WTC11 (cell line): ENCODE measurements at regions not wholly inside any gene's neighbourhood (a gene's known extent, or its start where the extent isn't known, plus 50 kb on each side); places are given as distances from the start of the nearest gene placed in this dataset.

Experiments
- ATAC-seq: fragments of 200-7000 bp; cut with Tn5 transposase; 2 replicates; pipeline ENCODE4 v1.10.0; 2021; ENCODE audit warnings: mild to moderate bottlenecking, moderate library complexity
- CTCF ChIA-PET: fragments of 300-600 bp; sonication (Branson Sonifier 250); formaldehyde crosslinking; loops from one replicate; lab custom pipeline; 2021; ENCODE audit warnings: antibody characterized with exemption; lab: Charles Lee
- POLR2A ChIA-PET: fragments of 350-600 bp; sonication (Branson Sonifier 250); formaldehyde crosslinking; loops from one replicate; lab custom pipeline; 2021; ENCODE audit warnings: antibody characterized with exemption; lab: Charles Lee
- DNase-seq: peaks from one replicate; pipeline ENCODE4 v3.0.0; 2021; ENCODE audit warnings: low spot score
- H3K27ac Mint-ChIP-seq: 2 replicates; pipeline ENCODE4 v1.8.0; 2021; ENCODE audit warnings: mixed read lengths
- H3K27me3 Mint-ChIP-seq: 2 replicates; pipeline ENCODE4 v1.8.0; 2021; ENCODE audit warnings: low read depth, mild to moderate bottlenecking, moderate library complexity, mixed read lengths
- H3K36me3 Mint-ChIP-seq: 2 replicates; pipeline ENCODE4 v1.8.0; 2021; ENCODE audit warnings: mixed read lengths
- H3K4me1 Mint-ChIP-seq: 2 replicates; pipeline ENCODE4 v1.8.0; 2022; ENCODE audit warnings: mixed read lengths
- H3K4me3 Mint-ChIP-seq: 2 replicates; pipeline ENCODE4 v1.8.0; 2021; ENCODE audit warnings: mild to moderate bottlenecking, moderate library complexity, mixed read lengths
- H3K9me3 Mint-ChIP-seq: 2 replicates; pipeline ENCODE4 v1.8.0; 2021; ENCODE audit warnings: mixed read lengths
- ATF6 ChIP-seq: sonication (generic); formaldehyde crosslinking; IDR thresholded peaks from 2 replicates; pipeline ENCODE4 v1.8.1; 2023; ENCODE audit warnings: mild to moderate bottlenecking, missing genetic modification reagents
- CBFB ChIP-seq: sonication (generic); formaldehyde crosslinking; IDR thresholded peaks from 2 replicates; pipeline ENCODE4 v1.8.1; 2022; ENCODE audit warnings: mild to moderate bottlenecking, low read depth, missing genetic modification reagents
- CDX4 ChIP-seq: fragments of 250-450 bp; sonication (Bioruptor Pico); IDR thresholded peaks from 2 replicates; pipeline ENCODE4 v1.9.0; 2021; ENCODE audit warnings: moderate library complexity, mild to moderate bottlenecking, inconsistent platforms, borderline replicate concordance
- CREB1 ChIP-seq: sonication (generic); formaldehyde crosslinking; IDR thresholded peaks from 2 replicates; pipeline ENCODE4 v1.8.0; 2023; ENCODE audit warnings: mild to moderate bottlenecking, missing genetic modification reagents
- CREM ChIP-seq: sonication (generic); formaldehyde crosslinking; IDR thresholded peaks from 2 replicates; pipeline ENCODE4 v1.8.1; 2022; ENCODE audit warnings: mild to moderate bottlenecking, missing genetic modification reagents, moderate library complexity
- ESRRA ChIP-seq: sonication (generic); formaldehyde crosslinking; IDR thresholded peaks from 2 replicates; pipeline ENCODE4 v1.8.1; 2022; ENCODE audit warnings: mild to moderate bottlenecking, missing genetic modification reagents, borderline replicate concordance
- FOXP1 ChIP-seq: sonication (generic); formaldehyde crosslinking; IDR thresholded peaks from 2 replicates; pipeline ENCODE4 v1.8.0; 2022; ENCODE audit warnings: missing genetic modification reagents, mild to moderate bottlenecking, moderate library complexity, borderline replicate concordance
- GABPB1 ChIP-seq: sonication (generic); formaldehyde crosslinking; IDR thresholded peaks from 2 replicates; pipeline ENCODE4 v1.8.1; 2023; ENCODE audit warnings: mild to moderate bottlenecking, missing genetic modification reagents
- GRHL2 ChIP-seq: fragments of 250-450 bp; sonication (Bioruptor Pico); IDR thresholded peaks from 2 replicates; pipeline ENCODE4 v1.8.0; 2022; ENCODE audit warnings: mild to moderate bottlenecking, moderate library complexity; ENCODE audit not compliant: insufficient replicate concordance, severe bottlenecking
- GTF2I ChIP-seq: fragments of 250-450 bp; sonication (Bioruptor Pico); conservative IDR thresholded peaks from 2 replicates; pipeline ENCODE4 v1.4.0; 2021; ENCODE audit warnings: mild to moderate bottlenecking
- HMGXB4 ChIP-seq: sonication (generic); formaldehyde crosslinking; IDR thresholded peaks from 2 replicates; pipeline ENCODE4 v1.8.1; 2023; ENCODE audit warnings: mild to moderate bottlenecking, moderate library complexity, missing genetic modification reagents
- IRF2 ChIP-seq: sonication (generic); formaldehyde crosslinking; IDR thresholded peaks from 2 replicates; pipeline ENCODE4 v1.8.0; 2022; ENCODE audit warnings: low read depth, missing genetic modification reagents, borderline replicate concordance
- JAZF1 ChIP-seq: fragments of 250-450 bp; sonication (Bioruptor Pico); IDR thresholded peaks from 2 replicates; pipeline ENCODE4 v1.9.0; 2021; ENCODE audit warnings: moderate library complexity, mild to moderate bottlenecking, inconsistent platforms
- KAT7 ChIP-seq: sonication (generic); formaldehyde crosslinking; IDR thresholded peaks from 2 replicates; pipeline ENCODE4 v1.8.1; 2023; ENCODE audit warnings: missing genetic modification reagents, mild to moderate bottlenecking, borderline replicate concordance
- MXD4 ChIP-seq: fragments of 250-450 bp; sonication (Bioruptor Pico); IDR thresholded peaks from 2 replicates; pipeline ENCODE4 v1.8.0; 2021; ENCODE audit warnings: mild to moderate bottlenecking, moderate library complexity, borderline replicate concordance
- NFATC4 ChIP-seq: fragments of 250-450 bp; sonication (Bioruptor Pico); IDR thresholded peaks from 2 replicates; pipeline ENCODE4 v1.9.0; 2021; ENCODE audit warnings: mild to moderate bottlenecking
- NR1H2 ChIP-seq: sonication (generic); formaldehyde crosslinking; IDR thresholded peaks from 2 replicates; pipeline ENCODE4 v1.9.0; 2021; ENCODE audit warnings: mild to moderate bottlenecking, moderate library complexity, missing genetic modification reagents
- NR3C1 ChIP-seq: sonication (generic); formaldehyde crosslinking; conservative IDR thresholded peaks from 2 replicates; pipeline ENCODE4 v1.8.1; 2023; ENCODE audit warnings: low read depth, mild to moderate bottlenecking, missing genetic modification reagents
- PRRX2 ChIP-seq: fragments of 250-450 bp; sonication (Bioruptor Pico); IDR thresholded peaks from 2 replicates; pipeline ENCODE4 v1.8.0; 2021; ENCODE audit warnings: mild to moderate bottlenecking
- SMAD3 ChIP-seq: sonication (generic); formaldehyde crosslinking; IDR thresholded peaks from 2 replicates; pipeline ENCODE4 v1.8.0; 2022; ENCODE audit warnings: missing genetic modification reagents, mild to moderate bottlenecking, borderline replicate concordance
- SOX15 ChIP-seq: fragments of 250-450 bp; sonication (Bioruptor Pico); IDR thresholded peaks from 2 replicates; pipeline ENCODE4 v1.9.0; 2021; ENCODE audit warnings: mild to moderate bottlenecking
- SP1 ChIP-seq: sonication (generic); formaldehyde crosslinking; conservative IDR thresholded peaks from 2 replicates; pipeline ENCODE4 v1.8.1; 2022; ENCODE audit warnings: missing genetic modification reagents
- TEAD4 ChIP-seq: sonication (generic); formaldehyde crosslinking; IDR thresholded peaks from 2 replicates; pipeline ENCODE4 v1.8.0; 2022; ENCODE audit warnings: mild to moderate bottlenecking, missing genetic modification reagents
- USF1 ChIP-seq: sonication (generic); formaldehyde crosslinking; IDR thresholded peaks from 2 replicates; pipeline ENCODE4 v1.8.0; 2022; ENCODE audit warnings: mild to moderate bottlenecking, missing genetic modification reagents
- USF2 ChIP-seq: sonication (generic); formaldehyde crosslinking; IDR thresholded peaks from 2 replicates; pipeline ENCODE4 v1.8.1; 2023; ENCODE audit warnings: mild to moderate bottlenecking, missing genetic modification reagents, moderate library complexity
- ZBTB21 ChIP-seq: sonication (generic); formaldehyde crosslinking; IDR thresholded peaks from 2 replicates; pipeline ENCODE4 v1.8.1; 2023; ENCODE audit warnings: mild to moderate bottlenecking, missing genetic modification reagents, borderline replicate concordance
- ZMAT4 ChIP-seq: fragments of 250-450 bp; sonication (Bioruptor Pico); IDR thresholded peaks from 2 replicates; pipeline ENCODE4 v1.9.0; 2021; ENCODE audit warnings: mild to moderate bottlenecking
- ZNF138 ChIP-seq: sonication (generic); formaldehyde crosslinking; conservative IDR thresholded peaks from 2 replicates; pipeline ENCODE4 v1.8.1; 2022; ENCODE audit warnings: mild to moderate bottlenecking, moderate library complexity, missing genetic modification reagents
- ZNF396 ChIP-seq: fragments of 250-450 bp; sonication (Bioruptor Pico); IDR thresholded peaks from 2 replicates; pipeline ENCODE4 v1.8.0; 2021; ENCODE audit warnings: mild to moderate bottlenecking, moderate library complexity, borderline replicate concordance
- ZNF416 ChIP-seq: fragments of 250-450 bp; sonication (Bioruptor Pico); IDR thresholded peaks from 2 replicates; pipeline ENCODE4 v1.9.0; 2021; ENCODE audit warnings: mild to moderate bottlenecking, inconsistent platforms

- TF ChIP-seq SP1 (CRISPR knock-in tag) (no peak), KAT7 (CRISPR knock-in tag) (no peak), SOX15 (no peak), SMAD3 (CRISPR knock-in tag) (no peak), GTF2I (CRISPR knock-in tag) (no peak), GRHL2 (no peak), CDX4 (no peak), IRF2 (no peak), ZMAT4 (CRISPR knock-in tag) (no peak), USF1 (CRISPR knock-in tag) (no peak), TEAD4 (CRISPR knock-in tag) (no peak)
- ChIA-PET CTCF (no interaction called here), POLR2A (no interaction called here)
- H3K4me1 Mint-ChIP-seq: peaks cover 27% of the 10 kb centered on the region
- 0 out of 2 replicates have a peak overlapping the region, but pooled peaks have one; percentile 13 for H3K4me3 Mint-ChIP-seq
- no peak for DNase-seq
- ATAC-seq: peak; percentile 46; the same call in 1 of the 2 replicates
- no peaks in the 10 kb centered on the region; the same call in none of the 2 replicates for H3K27me3 Mint-ChIP-seq
- H3K36me3 Mint-ChIP-seq: no peaks in the 10 kb centered on the region
- H3K9me3 Mint-ChIP-seq: no peaks in the 10 kb centered on the region
- H3K27ac Mint-ChIP-seq: no peak overlapping the region
Measured at GRCh38 chr2:144711084-144711483, 191.2 kb upstream of the ZEB2 start.

- no peak for TF ChIP-seq USF2 (CRISPR knock-in tag)
- TF ChIP-seq CBFB (CRISPR knock-in tag): no peak
- TF ChIP-seq NR3C1 (CRISPR knock-in tag): no peak
- no peak for TF ChIP-seq GABPB1 (CRISPR knock-in tag)
- no peak for TF ChIP-seq CREB1 (CRISPR knock-in tag)
- TF ChIP-seq CREM: no peak
- TF ChIP-seq ZNF396 (CRISPR knock-in tag): no peak
- ChIA-PET POLR2A (no interaction called here), CTCF (no interaction called here)
- DNase-seq: no peak
- no peak overlapping the region for H3K4me3 Mint-ChIP-seq
- peaks cover 27% of the 10 kb centered on the region for H3K4me1 Mint-ChIP-seq
- H3K9me3 Mint-ChIP-seq: no peaks in the 10 kb centered on the region
- no peak for ATAC-seq
- H3K27ac Mint-ChIP-seq: no peak overlapping the region
- H3K27me3 Mint-ChIP-seq: no peaks in the 10 kb centered on the region; the same call in none of the 2 replicates
- H3K36me3 Mint-ChIP-seq: no peaks in the 10 kb centered on the region
Measured at GRCh38 chr2:144708626-144709025, 188.7 kb upstream of the ZEB2 start.

- H3K36me3 Mint-ChIP-seq: no peaks in the 10 kb centered on the region
- H3K27ac Mint-ChIP-seq: no peak overlapping the region
- H3K27me3 Mint-ChIP-seq: no peaks in the 10 kb centered on the region; the same call in none of the 2 replicates
- CTCF ChIA-PET: no interaction called here
- H3K9me3 Mint-ChIP-seq: no peaks in the 10 kb centered on the region
- DNase-seq: no peak
- H3K4me3 Mint-ChIP-seq: no peak overlapping the region
- H3K4me1 Mint-ChIP-seq: peaks cover 24% of the 10 kb centered on the region
- POLR2A ChIA-PET: no interaction called here
- no peak for ATAC-seq
- no peak for TF ChIP-seq HMGXB4 (CRISPR knock-in tag)
- TF ChIP-seq ZBTB21: no peak
- no peak for TF ChIP-seq MXD4 (CRISPR knock-in tag)
- TF ChIP-seq ATF6 (CRISPR knock-in tag): no peak
- no peak for TF ChIP-seq SOX15
- no peak for TF ChIP-seq NFATC4 (CRISPR knock-in tag)
- no peak for TF ChIP-seq ESRRA (CRISPR knock-in tag)
- TF ChIP-seq PRRX2 (CRISPR knock-in tag): no peak
- no peak for TF ChIP-seq JAZF1 (CRISPR knock-in tag)
- no peak for TF ChIP-seq ZNF416 (CRISPR knock-in tag)
- no peak for TF ChIP-seq FOXP1
- TF ChIP-seq NR1H2: no peak
- TF ChIP-seq ZNF138 (CRISPR knock-in tag): no peak
Measured at GRCh38 chr2:144707736-144708326, 187.9 kb upstream of the ZEB2 start.
